AG10803 (cell line): ENCODE measurements at regions not wholly inside any gene's neighbourhood (a gene's known extent, or its start where the extent isn't known, plus 50 kb on each side); places are given as distances from the start of the nearest gene placed in this dataset.

Experiments used
- DNase-seq: peaks from one replicate; pipeline ENCODE4 v3.0.0; 2010; ENCODE audit warnings: low read depth
- H3K4me3 ChIP-seq: 2 replicates; pipeline ENCODE4 v1.5.1; 2011; ENCODE audit warnings: mild to moderate bottlenecking, low read length, control low read depth
- TF ChIP-seq, protein P1 (sequence below): conservative IDR thresholded peaks from 2 replicates; pipeline ENCODE4 v1.5.1; 2011; ENCODE audit warnings: mild to moderate bottlenecking, low read length, control low read depth, inconsistent platforms

- TF ChIP-seq, protein P1, sequence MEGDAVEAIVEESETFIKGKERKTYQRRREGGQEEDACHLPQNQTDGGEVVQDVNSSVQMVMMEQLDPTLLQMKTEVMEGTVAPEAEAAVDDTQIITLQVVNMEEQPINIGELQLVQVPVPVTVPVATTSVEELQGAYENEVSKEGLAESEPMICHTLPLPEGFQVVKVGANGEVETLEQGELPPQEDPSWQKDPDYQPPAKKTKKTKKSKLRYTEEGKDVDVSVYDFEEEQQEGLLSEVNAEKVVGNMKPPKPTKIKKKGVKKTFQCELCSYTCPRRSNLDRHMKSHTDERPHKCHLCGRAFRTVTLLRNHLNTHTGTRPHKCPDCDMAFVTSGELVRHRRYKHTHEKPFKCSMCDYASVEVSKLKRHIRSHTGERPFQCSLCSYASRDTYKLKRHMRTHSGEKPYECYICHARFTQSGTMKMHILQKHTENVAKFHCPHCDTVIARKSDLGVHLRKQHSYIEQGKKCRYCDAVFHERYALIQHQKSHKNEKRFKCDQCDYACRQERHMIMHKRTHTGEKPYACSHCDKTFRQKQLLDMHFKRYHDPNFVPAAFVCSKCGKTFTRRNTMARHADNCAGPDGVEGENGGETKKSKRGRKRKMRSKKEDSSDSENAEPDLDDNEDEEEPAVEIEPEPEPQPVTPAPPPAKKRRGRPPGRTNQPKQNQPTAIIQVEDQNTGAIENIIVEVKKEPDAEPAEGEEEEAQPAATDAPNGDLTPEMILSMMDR = no peak
- no peak for DNase-seq
- no peak overlapping the region for H3K4me3 ChIP-seq
Measured at GRCh38 chr2:120947327-120947726, 211.7 kb downstream of the GLI2 start.

GRCh38 chr2:120947982-120948661, 212.5 kb downstream of the GLI2 start:
- no peak overlapping the region for H3K4me3 ChIP-seq
- DNase-seq = no peak
- TF ChIP-seq, protein P1 = no peak

- DNase-seq = no peak
Measured at GRCh38 chr2:120948662-120949011, 213.0 kb downstream of the GLI2 start.

DNA sequence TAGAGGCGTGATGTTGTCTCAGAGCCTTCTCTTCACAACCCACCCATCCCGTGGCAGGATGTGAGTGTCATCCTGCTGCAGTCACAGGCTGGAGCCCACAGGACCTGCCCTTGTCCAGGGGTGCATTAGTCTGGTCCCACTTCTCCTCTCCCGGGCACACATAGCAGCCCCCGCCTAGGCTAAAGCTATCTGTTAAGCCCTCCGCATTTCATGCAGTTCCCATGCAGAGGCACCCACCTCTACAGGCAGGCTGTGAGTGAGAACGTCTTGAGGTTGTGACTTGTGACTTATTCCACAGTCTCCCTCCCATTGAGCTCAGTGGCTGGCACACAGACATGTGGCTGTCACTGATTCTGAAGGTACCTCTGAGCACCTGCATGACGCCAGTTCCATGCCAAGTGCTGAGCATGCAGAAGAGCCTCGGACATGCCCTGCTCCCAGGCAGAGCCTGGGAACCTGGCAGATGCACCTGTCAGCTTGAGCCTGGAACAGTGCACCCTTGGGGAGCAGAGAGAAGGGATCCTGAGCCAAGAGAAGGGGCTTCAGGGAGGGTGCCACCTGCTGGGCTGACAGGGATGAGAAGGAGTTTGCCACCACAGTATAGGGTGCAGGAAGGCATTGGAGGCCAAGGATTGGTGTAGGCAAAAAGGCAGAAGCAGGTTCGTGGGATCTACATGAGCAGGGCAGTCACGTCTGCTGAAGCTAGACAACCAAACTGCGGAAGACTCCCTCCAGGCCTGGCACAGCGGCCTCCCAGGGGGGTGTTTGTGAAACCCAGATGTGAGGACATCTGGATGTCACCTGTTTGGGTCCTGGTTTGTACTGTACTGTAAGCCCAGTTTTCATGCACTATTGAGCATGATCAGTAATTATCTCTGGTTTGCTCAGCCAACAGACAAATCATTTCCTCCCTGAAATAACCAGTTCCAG, 213.6 kb downstream of the GLI2 start:
- H3K4me3 ChIP-seq = no peak overlapping the region
- TF ChIP-seq, protein P1 = peak; percentile 27; the same call in 1 of the 2 replicates
- no peak for DNase-seq

More at GRCh38 chr2:120948662-120949011, 213.0 kb downstream of the GLI2 start:
- H3K4me3 ChIP-seq = no peak overlapping the region
- TF ChIP-seq, protein P1 = no peak

- TF ChIP-seq, protein P1 = no peak
- no peak overlapping the region for H3K4me3 ChIP-seq
- DNase-seq = no peak
Measured at GRCh38 chr2:120949957-120950590, 214.4 kb downstream of the GLI2 start.

DNA sequence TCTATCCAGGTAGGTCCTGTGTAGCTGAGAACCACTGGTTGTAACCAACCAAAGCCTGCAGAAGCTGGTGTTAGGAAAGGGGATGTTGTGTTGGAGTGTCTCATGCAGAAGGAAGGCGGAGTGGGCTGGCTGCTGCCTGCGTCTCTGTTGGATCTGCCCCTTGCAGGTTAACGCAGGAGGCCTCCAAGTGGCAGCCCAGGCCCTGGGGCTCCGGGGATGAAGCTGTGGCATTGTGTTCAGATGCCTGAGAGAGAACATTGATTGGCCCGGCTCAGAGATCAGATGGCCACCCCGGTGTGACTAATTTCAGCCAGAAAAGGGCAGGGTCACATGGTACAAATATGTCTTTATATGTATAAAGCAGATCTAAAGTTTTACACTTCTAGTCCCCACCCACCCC, 216.0 kb downstream of the GLI2 start:
- TF ChIP-seq, protein P1 = no peak
- DNase-seq = no peak
- no peak overlapping the region for H3K4me3 ChIP-seq
